Mucosa of rectum (tissue), 2 donors: ENCODE measurements at regions not wholly inside any gene's neighbourhood (a gene's known extent, or its start where the extent isn't known, plus 50 kb on each side); places are given as distances from the start of the nearest gene placed in this dataset.

Experiments used
- H3K27ac ChIP-seq, 2 donors: one replicate each; pipeline ENCODE4 v1.7.0; 2013; ENCODE audit warnings: inconsistent platforms in 2 of 2, low read depth in 2 of 2, low read length in 2 of 2
- H3K27me3 ChIP-seq, 2 donors: one replicate each; pipeline ENCODE4 v1.7.0; 2013; ENCODE audit warnings: low read length in 2 of 2; ENCODE audit not compliant: control insufficient read depth in 2 of 2, insufficient read depth in 2 of 2
- H3K36me3 ChIP-seq, 2 donors: one replicate each; pipeline ENCODE4 v1.7.0; 2013; ENCODE audit warnings: low read length in 2 of 2; ENCODE audit not compliant: control insufficient read depth in 2 of 2, insufficient read depth in 2 of 2
- H3K4me1 ChIP-seq, 2 donors: one replicate each; pipeline ENCODE4 v1.7.0; 2013; ENCODE audit warnings: low read length in 2 of 2, mild to moderate bottlenecking in 1 of 2; ENCODE audit not compliant: control insufficient read depth in 2 of 2, insufficient read depth in 2 of 2
- H3K4me3 ChIP-seq, 2 donors: one replicate each; pipeline ENCODE4 v1.7.0; 2013; ENCODE audit warnings: low read length in 2 of 2
- H3K9ac ChIP-seq, 2 donors: one replicate each; pipeline ENCODE4 v1.7.0; 2013; ENCODE audit warnings: low read length in 2 of 2, low read depth in 1 of 2, mild to moderate bottlenecking in 1 of 2
- H3K9me3 ChIP-seq, 2 donors: one replicate each; pipeline ENCODE4 v1.7.0; 2013; ENCODE audit warnings: low read length in 2 of 2; ENCODE audit not compliant: control insufficient read depth in 2 of 2
- donor health status: healthy.
- donor health status: Normal muscosa, but diverticular disease.

DNA sequence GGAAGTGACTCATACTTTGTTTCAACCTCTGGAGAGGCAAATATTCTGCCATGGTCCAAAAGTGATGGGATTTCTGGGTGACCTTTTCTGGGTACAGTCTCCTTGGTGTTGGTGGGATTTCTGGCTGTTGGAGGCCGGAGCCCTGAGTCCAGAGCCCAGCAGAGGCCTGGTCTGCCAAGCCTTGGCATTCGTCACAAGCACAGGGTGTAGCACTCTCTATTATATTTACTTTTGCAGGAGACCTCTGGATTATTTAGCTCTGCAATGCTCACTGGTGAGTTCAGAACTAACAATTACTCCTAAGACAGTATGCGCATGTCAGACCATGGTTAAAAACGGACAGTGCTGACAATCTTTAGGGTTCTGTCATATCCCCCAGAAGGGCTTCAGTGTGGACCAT is 201.6 kb upstream of the TWIST2 start:
- H3K27me3 ChIP-seq, result no peaks in the 10 kb centered on the region
- H3K9me3 ChIP-seq, result no peaks in the 10 kb centered on the region
- no peaks in the 10 kb centered on the region for H3K4me1 ChIP-seq
- H3K4me3 ChIP-seq, result no peak overlapping the region
- H3K9ac ChIP-seq, result no peak overlapping the region
- H3K27ac ChIP-seq, result no peak overlapping the region
- H3K36me3 ChIP-seq, result no peaks in the 10 kb centered on the region

DNA sequence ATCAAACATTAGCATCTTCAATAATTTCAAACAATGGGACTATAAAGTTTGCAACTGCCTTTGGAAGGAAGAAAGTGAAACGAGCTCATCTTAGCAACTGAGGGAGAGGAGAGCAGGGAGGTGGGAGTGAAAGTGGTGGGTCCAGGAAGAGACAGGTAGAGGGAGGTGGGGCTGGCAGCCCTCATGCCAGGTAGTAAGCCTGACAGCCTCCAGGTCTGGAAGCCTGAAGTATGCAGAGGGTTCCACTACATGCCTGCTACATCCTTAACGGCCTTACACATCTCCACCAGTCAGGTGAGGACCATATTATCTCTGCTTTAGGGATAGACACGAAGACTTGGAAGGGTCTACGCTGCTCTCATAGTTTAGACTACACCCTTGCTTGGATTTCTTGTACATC is 201.1 kb upstream of the TWIST2 start:
- Histone ChIP-seq H3K9ac (no peak overlapping the region), H3K9me3 (no peaks in the 10 kb centered on the region), H3K4me3 (no peak overlapping the region), H3K4me1 (no peaks in the 10 kb centered on the region), H3K36me3 (no peaks in the 10 kb centered on the region), H3K27me3 (no peaks in the 10 kb centered on the region), H3K27ac (no peak overlapping the region)

DNA sequence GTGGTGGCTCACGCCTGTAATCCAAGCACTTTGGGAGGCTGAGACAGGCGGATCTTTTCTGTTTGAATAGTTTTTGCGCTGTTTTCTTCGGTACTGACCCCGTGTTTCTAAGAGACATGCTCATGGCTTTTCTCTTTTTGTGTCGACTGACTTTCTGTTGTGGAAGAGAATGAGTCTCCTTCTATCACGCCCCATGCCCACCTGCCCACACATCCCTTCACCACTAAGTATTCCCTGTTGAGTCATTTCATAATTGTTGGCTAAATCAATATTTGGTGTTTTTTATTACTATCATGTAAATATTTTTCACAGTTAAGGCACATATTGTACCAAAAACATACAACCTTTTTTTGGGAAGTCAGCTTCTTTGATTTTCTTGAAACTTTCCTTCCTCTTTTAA is 198.8 kb upstream of the TWIST2 start:
- Histone ChIP-seq H3K9ac (no peak overlapping the region), H3K27ac (no peak overlapping the region), H3K4me3 (no peak overlapping the region), H3K9me3 (no peaks in the 10 kb centered on the region), H3K27me3 (no peaks in the 10 kb centered on the region), H3K4me1 (no peaks in the 10 kb centered on the region), H3K36me3 (no peaks in the 10 kb centered on the region)

DNA sequence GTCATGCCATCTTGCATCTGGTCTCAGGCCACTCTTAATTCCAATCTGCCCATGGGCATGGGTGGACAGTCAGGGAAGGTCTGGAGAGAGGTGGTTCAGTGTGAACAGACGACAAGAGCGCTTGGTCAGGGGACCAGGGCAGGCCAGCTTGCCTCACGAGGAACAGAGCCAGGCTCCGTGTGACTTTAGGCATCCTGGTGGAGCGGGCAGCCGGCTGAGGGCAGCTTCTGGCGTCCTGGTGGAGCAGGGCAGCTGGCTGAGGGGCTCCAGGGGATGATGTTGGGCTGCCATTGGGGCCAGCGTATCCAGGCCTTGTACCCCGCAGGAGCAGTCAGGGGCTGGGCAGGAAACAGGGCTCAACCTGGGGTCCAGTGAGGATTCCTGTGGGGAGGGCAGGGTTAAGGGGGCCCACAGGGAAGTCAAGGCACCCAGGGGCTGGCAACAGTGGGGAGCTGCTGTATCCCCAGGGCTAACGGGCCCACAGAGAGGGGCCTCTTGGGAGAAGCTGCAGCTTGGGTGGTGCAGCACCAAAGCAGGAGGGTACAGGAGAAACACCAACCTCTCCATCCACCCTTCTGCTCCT is 197.9 kb upstream of the TWIST2 start:
- H3K4me1 ChIP-seq, result no peaks in the 10 kb centered on the region
- H3K9ac ChIP-seq, result no peak overlapping the region
- H3K36me3 ChIP-seq, result no peaks in the 10 kb centered on the region
- no peak overlapping the region for H3K27ac ChIP-seq
- no peaks in the 10 kb centered on the region for H3K27me3 ChIP-seq
- no peak overlapping the region for H3K4me3 ChIP-seq
- H3K9me3 ChIP-seq, result no peaks in the 10 kb centered on the region

DNA sequence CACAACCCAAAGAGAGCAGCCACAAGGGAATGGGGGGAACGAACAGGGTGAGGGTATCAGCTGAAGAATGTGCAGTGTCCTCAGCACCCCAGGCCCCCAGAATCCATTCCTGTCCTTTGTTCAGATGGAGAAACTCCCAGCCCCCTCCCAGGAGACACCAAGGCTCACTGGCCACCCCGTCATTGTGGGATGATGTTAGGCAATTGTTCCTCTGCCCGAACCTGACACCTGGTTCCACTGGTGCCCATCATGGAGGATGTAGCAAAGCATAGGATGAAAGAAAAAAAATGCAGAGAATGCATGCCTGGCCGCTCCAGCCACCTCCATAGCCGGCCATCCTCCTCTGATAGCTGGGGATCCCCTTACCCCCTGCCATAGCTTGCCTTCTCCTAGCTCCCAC is 197.3 kb upstream of the TWIST2 start:
- H3K9ac ChIP-seq, result no peak overlapping the region
- H3K4me1 ChIP-seq, result no peaks in the 10 kb centered on the region
- no peak overlapping the region for H3K4me3 ChIP-seq
- no peaks in the 10 kb centered on the region for H3K27me3 ChIP-seq
- no peaks in the 10 kb centered on the region for H3K36me3 ChIP-seq
- H3K9me3 ChIP-seq, result no peaks in the 10 kb centered on the region
- no peak overlapping the region for H3K27ac ChIP-seq

DNA sequence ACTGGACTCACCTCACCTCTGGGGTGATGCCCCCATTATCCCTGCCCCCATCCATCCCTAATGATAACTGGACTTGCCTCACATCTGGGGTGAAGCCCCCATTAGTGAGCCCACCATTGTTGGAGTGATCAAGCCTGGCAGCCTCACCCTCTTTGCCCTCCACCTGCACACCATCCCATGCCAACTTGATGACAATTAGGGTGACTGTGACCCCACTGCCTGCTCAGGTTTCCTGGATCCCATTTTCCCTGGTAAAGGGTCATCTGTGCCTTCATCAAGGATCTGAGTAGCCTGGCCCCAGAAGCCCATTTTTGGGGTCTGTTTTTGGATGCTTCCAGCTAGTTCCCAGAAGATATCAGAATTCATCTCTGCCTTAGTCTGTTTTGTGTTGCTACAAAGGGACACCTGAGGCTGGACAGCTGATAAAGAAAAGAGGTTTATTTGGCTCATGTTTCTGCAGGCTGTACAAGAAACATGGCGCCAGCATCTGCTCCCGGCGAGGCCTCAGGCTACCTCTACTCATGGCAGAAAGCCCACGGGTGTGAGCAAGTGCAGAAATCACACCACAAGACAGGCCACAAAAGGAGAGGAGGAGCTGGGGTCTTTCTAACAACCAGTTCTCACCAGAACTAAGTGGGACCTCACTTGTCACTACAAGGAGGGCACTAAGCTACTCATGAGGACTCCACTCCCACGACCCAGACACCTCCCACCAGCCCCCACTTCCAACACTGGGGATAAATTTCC is 196.4 kb upstream of the TWIST2 start:
- Histone ChIP-seq H3K27me3 (no peaks in the 10 kb centered on the region), H3K27ac (no peak overlapping the region), H3K4me3 (no peak overlapping the region), H3K9ac (no peak overlapping the region), H3K4me1 (no peaks in the 10 kb centered on the region), H3K9me3 (no peaks in the 10 kb centered on the region), H3K36me3 (no peaks in the 10 kb centered on the region)

DNA sequence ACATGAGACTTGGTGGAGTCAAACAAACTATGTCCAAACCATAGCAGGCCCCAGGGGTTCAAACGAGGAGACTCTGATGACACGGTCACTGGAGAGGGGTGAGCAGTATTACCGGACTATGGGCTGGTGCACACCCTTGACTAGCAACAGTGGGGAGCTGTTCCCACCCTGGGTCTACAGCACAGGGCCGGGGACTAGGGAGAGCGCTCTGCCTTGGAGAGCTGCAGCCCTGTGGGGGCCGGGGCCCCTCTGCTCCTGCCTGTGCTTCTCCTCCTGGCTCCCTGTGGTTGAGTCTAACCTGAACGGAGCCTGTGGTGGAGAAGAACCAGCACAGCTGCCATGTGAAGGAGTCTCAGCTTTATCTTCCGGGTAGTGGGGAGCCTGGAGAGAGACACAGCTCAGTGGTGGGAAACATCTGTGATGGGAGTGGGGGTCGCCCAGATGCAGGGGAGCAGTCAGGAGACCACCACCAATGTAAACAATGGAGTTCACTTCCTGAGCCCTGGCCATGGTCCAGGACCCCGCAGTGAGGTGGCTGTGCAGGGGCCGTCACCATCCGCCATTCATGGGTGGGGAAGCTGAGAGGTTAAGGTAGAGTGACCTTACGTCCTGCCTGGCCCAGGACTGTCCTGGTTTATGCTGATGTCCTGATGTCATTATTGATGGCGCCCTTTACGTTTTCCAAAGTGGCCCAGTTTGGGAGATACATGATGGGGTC is 195.7 kb upstream of the TWIST2 start:
- Histone ChIP-seq H3K27ac (no peak overlapping the region), H3K36me3 (no peaks in the 10 kb centered on the region), H3K9me3 (no peaks in the 10 kb centered on the region), H3K27me3 (no peaks in the 10 kb centered on the region), H3K9ac (no peak overlapping the region), H3K4me1 (no peaks in the 10 kb centered on the region), H3K4me3 (no peak overlapping the region)

DNA sequence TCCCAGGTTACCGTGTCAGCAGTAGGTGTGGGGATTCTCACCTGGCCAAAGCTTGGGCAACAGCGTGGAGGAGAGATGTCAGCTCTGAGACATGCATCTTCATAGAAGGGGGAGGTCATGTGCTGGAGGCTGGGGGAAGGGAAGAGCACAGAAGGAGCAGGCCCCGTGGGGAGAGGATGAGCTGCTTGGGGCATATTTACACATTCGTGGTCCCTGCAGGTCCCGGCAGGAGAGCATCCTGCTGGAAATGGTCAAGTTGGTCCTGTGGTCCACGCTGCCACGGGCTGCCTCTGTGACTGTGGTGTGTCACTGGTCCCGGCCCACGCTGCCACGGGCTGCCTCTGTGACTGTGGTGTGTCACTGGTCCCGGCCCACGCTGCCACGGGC is 195.1 kb upstream of the TWIST2 start:
- no peak overlapping the region for H3K27ac ChIP-seq
- no peaks in the 10 kb centered on the region for H3K27me3 ChIP-seq
- no peaks in the 10 kb centered on the region for H3K4me1 ChIP-seq
- H3K9me3 ChIP-seq, result no peaks in the 10 kb centered on the region
- H3K4me3 ChIP-seq, result no peak overlapping the region
- no peaks in the 10 kb centered on the region for H3K36me3 ChIP-seq
- H3K9ac ChIP-seq, result no peak overlapping the region

DNA sequence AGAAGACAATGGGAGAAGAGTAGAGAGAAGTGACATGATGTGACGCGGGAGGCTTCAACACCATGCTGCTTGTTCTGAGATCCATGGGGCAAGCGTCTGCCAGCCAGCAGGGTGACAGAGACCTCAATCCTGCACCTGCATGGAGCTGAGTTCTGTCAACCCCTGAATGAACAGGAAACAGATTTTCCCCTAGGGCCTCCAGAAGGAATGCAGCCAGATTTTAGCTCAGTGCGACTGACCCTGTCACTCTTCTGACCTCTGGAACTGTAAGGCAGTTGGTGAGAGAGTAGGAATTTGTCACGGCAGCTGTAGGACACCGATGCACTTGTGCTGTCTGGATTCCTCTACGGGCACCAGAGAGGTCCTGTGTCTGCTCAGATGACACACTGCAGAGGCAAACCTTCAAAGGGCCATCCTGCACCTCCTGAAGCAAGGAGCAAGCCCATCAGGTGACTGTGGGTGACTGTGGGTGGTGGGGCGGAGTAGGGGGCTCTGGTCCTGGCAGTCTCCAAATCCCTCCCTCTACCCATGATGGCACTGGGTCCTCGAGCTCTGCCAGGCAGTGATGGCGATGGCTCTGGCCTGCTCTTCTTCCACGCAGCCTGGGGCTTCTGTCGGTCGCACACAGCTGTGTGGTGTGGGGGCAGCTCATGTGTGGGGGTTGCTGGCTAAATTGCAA is 194.3 kb upstream of the TWIST2 start:
- H3K36me3 ChIP-seq, result no peaks in the 10 kb centered on the region
- no peak overlapping the region for H3K4me3 ChIP-seq
- no peak overlapping the region for H3K9ac ChIP-seq
- H3K9me3 ChIP-seq, result no peaks in the 10 kb centered on the region
- H3K27ac ChIP-seq, result no peak overlapping the region
- H3K27me3 ChIP-seq, result no peaks in the 10 kb centered on the region
- no peaks in the 10 kb centered on the region for H3K4me1 ChIP-seq
